CD4-positive, alpha-beta T cell (primary cell): ENCODE measurements at regions not wholly inside any gene's neighbourhood (a gene's known extent, or its start where the extent isn't known, plus 50 kb on each side); places are given as distances from the start of the nearest gene placed in this dataset.

Experiments
- ATAC-seq: fragments of 200-7000 bp; cut with Tn5 transposase; one replicate; pipeline ENCODE4 v1.10.0; 2022; ENCODE audit warnings: mild to moderate bottlenecking; ENCODE audit not compliant: poor library complexity
- CTCF ChIA-PET: fragments of 350-600 bp; sonication (Branson Sonifier 250); formaldehyde crosslinking; loops from one replicate; lab custom pipeline; 2021; ENCODE audit warnings: antibody characterized with exemption, inconsistent platforms; lab: Charles Lee
- POLR2A ChIA-PET: fragments of 350-600 bp; sonication (Branson Sonifier 250); formaldehyde crosslinking; loops from one replicate; lab custom pipeline; 2021; ENCODE audit warnings: antibody characterized with exemption, inconsistent platforms; lab: Charles Lee
- DNase-seq, 14 experiments: peaks; one replicate each; pipeline ENCODE4 v3.0.0-alpha.2; 2013 to 2020; ENCODE audit warnings: mixed read lengths in 2 of 14
- H3K27ac ChIP-seq, 2 donors: one replicate each; pipeline versions ENCODE4 v1.5.1 to v1.7.0; 2013; ENCODE audit warnings: low read length in 2 of 2, low read depth in 1 of 2, mild to moderate bottlenecking in 1 of 2
- H3K27me3 ChIP-seq, 2 experiments: 1 replicate in 1 of 2; 2 replicates in 1 of 2; pipeline versions ENCODE4 v1.6.1 to v1.7.0; 2013; ENCODE audit warnings: low read length in 2 of 2, control low read depth in 1 of 2, mild to moderate bottlenecking in 1 of 2, moderate library complexity in 1 of 2; ENCODE audit not compliant: insufficient read depth in 2 of 2, control insufficient read depth in 1 of 2
- H3K36me3 ChIP-seq: one replicate; pipeline ENCODE4 v1.6.1; 2013; ENCODE audit warnings: low read length, control low read depth; ENCODE audit not compliant: insufficient read depth
- H3K4me1 ChIP-seq: one replicate; pipeline ENCODE4 v1.6.1; 2013; ENCODE audit warnings: low read length, control low read depth; ENCODE audit not compliant: insufficient read depth
- H3K4me3 ChIP-seq: one replicate; pipeline ENCODE4 v1.5.1; 2013; ENCODE audit warnings: mild to moderate bottlenecking, low read length, moderate library complexity
- H3K9me3 ChIP-seq, 2 experiments: 1 replicate in 1 of 2; 2 replicates in 1 of 2; pipeline versions ENCODE4 v1.6.1 to v1.7.0; 2013; ENCODE audit warnings: low read length in 2 of 2, mild to moderate bottlenecking in 2 of 2, control low read depth in 1 of 2, moderate library complexity in 1 of 2; ENCODE audit not compliant: control insufficient read depth in 1 of 2, insufficient read depth in 1 of 2
- H3K27ac Mint-ChIP-seq: one replicate; pipeline ENCODE4 v1.8.0; 2020; ENCODE audit warnings: mixed read lengths
- H3K27me3 Mint-ChIP-seq: one replicate; pipeline ENCODE4 v1.8.0; 2021; ENCODE audit warnings: mixed read lengths
- H3K36me3 Mint-ChIP-seq: one replicate; pipeline ENCODE4 v1.8.0; 2021; ENCODE audit warnings: low read depth, mixed read lengths
- H3K4me1 Mint-ChIP-seq: one replicate; pipeline ENCODE4 v1.8.0; 2021; ENCODE audit warnings: low read depth, mixed read lengths
- H3K4me3 Mint-ChIP-seq: one replicate; pipeline ENCODE4 v1.8.0; 2020; ENCODE audit warnings: mild to moderate bottlenecking, mixed read lengths
- H3K9me3 Mint-ChIP-seq: one replicate; pipeline ENCODE4 v1.8.0; 2020; ENCODE audit warnings: mixed read lengths
- intact Hi-C, 2 experiments: fragments of 100-400 bp; cut with DNase I in 1 of 2; cut with micrococcal nuclease in 1 of 2; formaldehyde crosslinking; loops; one replicate each; pipeline versions ENCODE4 v1.15.1 to v1.9.0; 2023 to 2025; cut with DNase I, micrococcal nuclease
- TF ChIP-seq, protein P1 (sequence below): fragments of 200-600 bp; IDR thresholded peaks from one replicate; pipeline ENCODE4 v1.8.0; 2022; ENCODE audit warnings: antibody characterized with exemption, mild to moderate bottlenecking

- Histone ChIP-seq H3K4me3 (no peak overlapping the region), H3K27ac (no peak overlapping the region), H3K9me3 (no peaks in the 10 kb centered on the region), H3K36me3 (no peaks in the 10 kb centered on the region), H3K27me3 (no peaks in the 10 kb centered on the region), H3K4me1 (no peaks in the 10 kb centered on the region)
- intact Hi-C loops, result loop anchor here in 1 of 2 experiments (5.0 kb wide), 2 partner anchors 577 to 677 kb away; no protein-coding TSS in a partner anchor
- TF ChIP-seq, protein P1, sequence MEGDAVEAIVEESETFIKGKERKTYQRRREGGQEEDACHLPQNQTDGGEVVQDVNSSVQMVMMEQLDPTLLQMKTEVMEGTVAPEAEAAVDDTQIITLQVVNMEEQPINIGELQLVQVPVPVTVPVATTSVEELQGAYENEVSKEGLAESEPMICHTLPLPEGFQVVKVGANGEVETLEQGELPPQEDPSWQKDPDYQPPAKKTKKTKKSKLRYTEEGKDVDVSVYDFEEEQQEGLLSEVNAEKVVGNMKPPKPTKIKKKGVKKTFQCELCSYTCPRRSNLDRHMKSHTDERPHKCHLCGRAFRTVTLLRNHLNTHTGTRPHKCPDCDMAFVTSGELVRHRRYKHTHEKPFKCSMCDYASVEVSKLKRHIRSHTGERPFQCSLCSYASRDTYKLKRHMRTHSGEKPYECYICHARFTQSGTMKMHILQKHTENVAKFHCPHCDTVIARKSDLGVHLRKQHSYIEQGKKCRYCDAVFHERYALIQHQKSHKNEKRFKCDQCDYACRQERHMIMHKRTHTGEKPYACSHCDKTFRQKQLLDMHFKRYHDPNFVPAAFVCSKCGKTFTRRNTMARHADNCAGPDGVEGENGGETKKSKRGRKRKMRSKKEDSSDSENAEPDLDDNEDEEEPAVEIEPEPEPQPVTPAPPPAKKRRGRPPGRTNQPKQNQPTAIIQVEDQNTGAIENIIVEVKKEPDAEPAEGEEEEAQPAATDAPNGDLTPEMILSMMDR, result no peak
- ChIA-PET CTCF (no interaction called here), POLR2A (no interaction called here)
- DNase-seq (no peak), ATAC-seq (no peak)
- Mint-ChIP-seq H3K4me3 (no peak overlapping the region), H3K27me3 (peaks cover 4% of the 10 kb centered on the region), H3K27ac (no peak overlapping the region), H3K36me3 (no peaks in the 10 kb centered on the region), H3K4me1 (no peaks in the 10 kb centered on the region), H3K9me3 (no peaks in the 10 kb centered on the region)
Measured at GRCh38 chr15:70153921-70154717, 56.4 kb upstream of the TLE3 start.

DNA sequence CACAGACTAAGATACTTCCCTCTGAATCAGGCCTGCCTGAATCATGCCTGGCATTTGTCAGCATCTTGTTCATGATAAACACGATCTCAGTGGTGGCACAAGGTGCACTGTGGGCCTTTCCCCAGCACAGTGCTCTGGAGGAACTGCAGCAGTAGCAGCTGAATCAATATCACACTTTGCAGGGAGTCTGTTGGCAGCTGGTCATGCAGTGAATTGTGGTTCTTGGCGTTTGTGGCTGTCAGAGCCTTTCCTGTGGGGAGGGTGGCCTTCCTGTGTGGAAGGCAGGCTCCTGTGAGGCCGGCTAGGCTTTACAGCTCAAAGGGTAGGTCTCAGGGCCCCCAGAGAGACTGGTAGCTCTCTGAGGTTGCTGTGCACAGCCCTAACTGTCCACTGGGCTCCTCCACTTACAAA lies 54.4 kb upstream of the TLE3 start:
- no peaks in the 10 kb centered on the region for H3K36me3 Mint-ChIP-seq
- H3K9me3 Mint-ChIP-seq, result no peaks in the 10 kb centered on the region
- DNase-seq (peak in 2 of 14 experiments; percentile 26 to 47), ATAC-seq (no peak)
- no peak overlapping the region for H3K4me3 Mint-ChIP-seq
- H3K36me3 ChIP-seq, result no peaks in the 10 kb centered on the region
- no peaks in the 10 kb centered on the region for H3K27me3 ChIP-seq
- TF ChIP-seq, protein P1, result no peak
- no peaks in the 10 kb centered on the region for H3K27me3 Mint-ChIP-seq
- no peak overlapping the region for H3K27ac ChIP-seq
- H3K4me3 ChIP-seq, result no peak overlapping the region
- H3K4me1 ChIP-seq, result no peaks in the 10 kb centered on the region
- intact Hi-C loops, result loop anchor here in 1 of 2 experiments (5.0 kb wide), 2 partner anchors 575 to 675 kb away; no protein-coding TSS in a partner anchor
- no peak overlapping the region for H3K27ac Mint-ChIP-seq
- no peaks in the 10 kb centered on the region for H3K4me1 Mint-ChIP-seq
- H3K9me3 ChIP-seq, result no peaks in the 10 kb centered on the region
- POLR2A ChIA-PET, result no interaction called here
- CTCF ChIA-PET, result no interaction called here

- H3K4me1 ChIP-seq, result no peaks in the 10 kb centered on the region
- no peak overlapping the region for H3K27ac ChIP-seq
- H3K27me3 Mint-ChIP-seq, result no peaks in the 10 kb centered on the region
- H3K36me3 ChIP-seq, result no peaks in the 10 kb centered on the region
- no peaks in the 10 kb centered on the region for H3K9me3 Mint-ChIP-seq
- no peak overlapping the region for H3K4me3 Mint-ChIP-seq
- no peaks in the 10 kb centered on the region for H3K4me1 Mint-ChIP-seq
- ATAC-seq (no peak), DNase-seq (no peak)
- H3K4me3 ChIP-seq, result no peak overlapping the region
- no peak overlapping the region for H3K27ac Mint-ChIP-seq
- H3K27me3 ChIP-seq, result no peaks in the 10 kb centered on the region
- ChIA-PET CTCF (no interaction called here), POLR2A (no interaction called here)
- TF ChIP-seq, protein P1, result no peak
- intact Hi-C loops, result loop anchor here in 1 of 2 experiments (5.0 kb wide), 2 partner anchors 574 to 674 kb away; no protein-coding TSS in a partner anchor
- H3K9me3 ChIP-seq, result no peaks in the 10 kb centered on the region
- no peaks in the 10 kb centered on the region for H3K36me3 Mint-ChIP-seq
Measured at GRCh38 chr15:70151462-70151861, 53.7 kb upstream of the TLE3 start.
